GM18867 (cell line): ENCODE measurements at regions not wholly inside any gene's neighbourhood (a gene's known extent, or its start where the extent isn't known, plus 50 kb on each side); places are given as distances from the start of the nearest gene placed in this dataset.

Source experiments
- ATAC-seq: cut with Tn5 transposase; IDR thresholded peaks from one replicate; pipeline ENCODE4 v1.9.1; 2021; ENCODE audit warnings: mild to moderate bottlenecking, moderate library complexity; ENCODE audit not compliant: unreplicated experiment

DNA sequence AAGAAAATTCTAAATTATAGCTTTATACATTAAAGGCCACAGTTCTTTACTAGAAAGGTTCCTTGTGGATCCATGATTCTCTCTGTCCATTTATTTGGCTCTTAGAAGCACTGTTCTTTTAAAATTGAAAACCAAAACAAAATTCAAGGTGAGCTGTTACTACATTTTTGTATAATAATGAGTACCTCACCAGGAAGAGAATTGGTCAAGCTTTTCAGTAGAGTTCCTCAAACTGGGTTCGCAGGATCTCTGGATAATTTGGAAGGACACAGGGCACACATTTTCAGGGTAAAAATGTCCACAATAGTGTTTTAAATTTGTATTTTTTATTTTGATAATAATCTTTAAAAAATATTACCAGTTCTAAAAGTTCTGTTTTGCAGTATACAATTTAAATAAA is 93.0 kb downstream of the PPP1R3A start:
- ATAC-seq, result no peak

DNA sequence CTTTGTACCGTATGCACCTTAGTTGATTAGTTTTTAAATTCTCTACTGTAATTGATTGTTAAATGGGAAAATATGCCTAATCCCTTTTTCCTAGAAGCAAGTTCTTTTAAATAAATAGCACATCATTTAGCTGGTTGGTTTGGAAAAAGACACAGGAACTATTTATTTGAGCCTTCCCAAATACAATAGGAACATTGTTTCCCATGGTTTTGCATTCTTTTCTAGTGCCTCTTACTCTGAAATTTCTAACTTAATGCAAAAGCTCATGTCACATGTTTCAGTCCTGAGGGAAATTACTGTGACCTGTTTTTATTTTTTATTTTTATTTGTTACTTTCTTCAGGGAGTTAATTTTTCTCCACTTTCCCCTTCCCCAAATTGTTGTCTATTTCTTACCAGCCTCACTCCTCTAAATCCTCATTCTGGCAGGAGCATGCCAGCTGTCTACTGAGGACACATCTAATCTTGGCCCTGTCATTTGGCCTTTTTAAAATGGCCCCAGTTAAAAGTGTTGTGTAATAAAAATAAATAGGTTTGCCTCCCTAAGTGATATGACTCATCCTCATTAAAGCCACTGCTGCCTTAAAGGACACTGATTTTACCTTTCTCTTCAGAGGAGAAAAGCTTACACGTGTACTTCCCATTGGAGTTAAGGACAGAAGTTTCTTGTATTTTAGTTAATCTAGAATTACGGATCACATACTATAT is 94.5 kb downstream of the PPP1R3A start:
- ATAC-seq, result no peak

DNA sequence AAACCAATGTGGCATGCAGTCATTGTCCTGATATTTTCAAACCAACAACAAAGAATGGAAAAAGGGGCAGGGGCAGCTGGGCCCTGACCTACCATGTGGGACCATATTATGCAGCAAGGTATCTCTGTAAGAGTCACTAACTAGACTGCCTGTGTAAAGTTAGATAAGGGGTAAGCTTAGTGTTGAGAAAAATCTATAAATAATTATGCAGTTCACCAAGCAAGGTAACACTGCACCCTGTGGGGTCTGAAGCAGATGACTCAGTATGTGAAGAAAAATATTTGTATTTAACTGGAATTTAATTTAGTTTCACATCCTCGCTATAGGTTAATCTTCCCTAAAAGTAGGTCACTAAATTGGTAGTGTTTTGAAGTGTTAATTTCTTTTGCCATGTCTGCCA is 99.3 kb downstream of the PPP1R3A start:
- no peak for ATAC-seq

DNA sequence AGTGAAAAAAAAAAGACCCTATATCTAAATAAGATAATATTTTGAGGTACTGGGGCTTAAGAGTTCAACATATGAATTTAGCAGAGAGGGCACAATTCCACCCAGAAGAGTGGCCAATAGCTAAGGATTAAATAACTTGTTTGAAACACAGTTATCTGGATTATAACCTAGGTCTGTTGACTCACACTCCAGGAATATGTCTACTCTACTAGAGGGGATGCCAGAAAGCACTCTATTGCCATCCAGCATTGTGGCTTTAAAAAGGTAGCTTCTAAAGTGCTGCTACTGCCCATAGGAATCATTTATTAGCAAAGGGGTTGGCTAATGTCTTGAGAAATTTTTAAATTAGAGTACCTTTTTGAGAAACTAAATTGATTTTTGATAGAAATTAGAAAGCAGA is 102.2 kb downstream of the PPP1R3A start:
- no peak for ATAC-seq

DNA sequence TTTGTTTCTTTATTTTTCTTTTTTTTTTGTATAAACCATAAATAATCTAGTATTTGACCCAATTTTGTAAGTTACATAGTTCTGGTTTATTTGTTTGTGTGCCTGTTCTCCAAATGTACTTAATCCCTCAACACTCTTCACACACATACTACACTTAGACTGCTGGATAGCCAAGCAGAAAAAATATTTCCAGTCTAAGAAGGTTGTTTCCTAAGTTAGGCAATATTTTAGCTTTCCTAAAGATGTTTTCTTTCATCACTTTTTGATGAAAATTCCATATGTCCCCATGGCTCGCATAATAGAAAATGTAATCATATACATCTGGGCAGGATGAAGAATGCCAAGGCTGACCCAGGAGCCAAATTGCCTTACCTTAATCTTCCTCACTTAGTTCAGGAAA is 105.3 kb downstream of the PPP1R3A start:
- no peak for ATAC-seq

DNA sequence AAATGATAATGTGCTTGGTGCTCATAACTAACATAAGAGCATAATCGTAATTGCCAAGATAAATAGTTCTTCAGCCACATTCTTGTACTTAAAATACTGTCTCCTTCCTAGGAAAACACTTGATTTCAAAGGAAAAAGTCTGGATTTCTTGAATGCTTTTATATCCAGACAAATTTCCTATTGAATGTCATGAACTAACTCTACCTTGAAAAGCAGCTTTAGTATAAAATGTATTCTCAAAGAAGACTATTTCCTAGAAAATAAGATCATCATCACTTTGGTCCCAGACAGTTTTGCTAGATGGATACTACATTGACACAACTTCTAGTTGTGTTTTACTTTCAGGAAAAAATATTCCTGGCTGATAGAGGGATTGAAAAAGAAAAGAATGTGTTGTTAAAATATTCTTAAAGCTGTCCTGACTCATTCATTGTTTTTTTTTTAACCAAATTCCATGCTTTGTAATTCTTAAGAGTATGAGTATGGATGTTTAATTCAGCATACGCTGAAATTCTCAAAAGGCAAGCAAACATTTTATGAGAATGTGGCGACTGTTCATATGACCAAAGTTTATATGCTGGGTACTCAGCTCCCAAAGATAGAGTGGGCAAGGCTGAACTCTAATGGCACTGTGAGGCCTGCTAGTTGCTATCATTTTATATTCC is 106.1 kb downstream of the PPP1R3A start:
- ATAC-seq, result no peak

DNA sequence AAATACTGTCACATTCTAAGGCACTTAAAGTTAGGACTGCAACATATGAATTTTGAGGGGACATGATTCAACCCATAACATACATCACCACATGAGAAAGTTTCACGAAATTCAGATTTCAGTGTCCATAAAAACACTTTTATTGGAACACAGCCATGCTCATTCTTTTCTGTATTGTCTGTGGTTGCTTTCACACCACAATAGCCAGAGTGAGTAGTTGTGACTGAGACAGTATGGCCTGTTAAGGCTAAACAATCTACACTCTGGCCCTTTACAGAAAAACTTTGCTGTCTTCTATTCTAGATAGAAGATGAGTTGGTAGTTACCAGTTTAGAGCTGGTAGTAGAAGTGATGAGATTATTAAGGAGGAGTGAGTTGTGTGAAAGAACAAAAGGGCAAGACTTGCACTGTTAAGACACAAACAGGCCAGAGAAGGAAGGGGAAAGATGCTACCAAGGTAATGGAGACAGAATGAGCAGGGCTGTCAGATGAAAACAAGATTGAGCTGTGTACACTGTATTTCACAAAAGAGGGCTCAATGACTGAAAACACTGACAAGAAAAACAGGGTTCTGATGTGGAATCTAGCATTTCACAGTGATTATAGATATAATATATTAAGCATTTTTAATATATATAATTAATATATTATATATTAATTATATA is 108.6 kb downstream of the PPP1R3A start:
- ATAC-seq, result no peak

DNA sequence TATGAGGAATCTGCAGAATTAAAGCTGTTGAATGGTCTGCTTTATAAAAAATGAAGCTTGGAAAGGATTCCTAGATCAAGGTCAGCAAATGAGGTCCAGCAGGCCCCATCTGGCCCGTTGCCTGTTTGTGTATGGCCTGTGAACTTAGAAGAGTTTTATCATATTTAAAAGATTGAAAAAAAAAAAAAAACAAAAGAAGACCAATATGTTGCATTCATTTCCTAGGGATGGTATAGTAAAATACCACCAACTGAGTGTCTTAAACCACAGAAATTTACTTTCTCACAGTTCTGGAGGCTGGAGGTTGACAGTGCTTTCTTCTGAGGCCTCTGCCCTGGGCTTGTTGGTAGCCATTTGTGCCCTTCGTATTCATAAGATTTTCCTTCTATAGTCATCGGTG is 109.2 kb downstream of the PPP1R3A start:
- no peak for ATAC-seq

DNA sequence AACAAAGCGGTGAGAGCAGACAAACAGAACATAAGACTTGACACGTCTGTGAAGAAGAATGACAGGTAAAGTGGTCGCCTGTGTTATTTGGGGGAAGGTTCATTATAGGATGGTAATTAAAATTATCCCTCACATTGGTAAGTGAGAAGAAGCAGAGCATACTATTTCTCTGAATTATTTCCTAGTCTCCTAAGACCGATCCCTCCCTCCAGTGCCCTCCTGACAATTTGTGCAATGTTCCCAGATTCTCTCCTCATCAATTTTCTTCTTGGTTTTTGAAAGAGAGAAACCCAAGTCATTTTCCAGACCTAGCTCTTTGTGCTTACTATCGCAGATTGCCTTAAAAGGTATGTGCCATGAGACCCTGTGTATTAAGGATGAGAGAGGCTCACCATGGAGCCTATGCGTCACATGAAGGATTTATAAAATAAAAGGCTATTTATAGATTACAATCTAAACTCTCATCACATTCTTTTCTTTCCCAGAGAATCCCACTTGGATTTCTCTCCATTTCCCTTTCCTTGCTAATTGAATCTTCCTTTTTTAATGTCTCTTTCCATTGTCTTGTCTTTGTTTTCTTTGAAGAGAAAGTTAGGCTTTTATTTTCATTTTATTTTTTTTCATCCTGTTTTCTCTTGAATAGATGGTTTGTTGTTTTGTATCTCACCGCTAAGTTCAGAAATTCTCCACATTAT is 112.0 kb downstream of the PPP1R3A start:
- no peak for ATAC-seq

DNA sequence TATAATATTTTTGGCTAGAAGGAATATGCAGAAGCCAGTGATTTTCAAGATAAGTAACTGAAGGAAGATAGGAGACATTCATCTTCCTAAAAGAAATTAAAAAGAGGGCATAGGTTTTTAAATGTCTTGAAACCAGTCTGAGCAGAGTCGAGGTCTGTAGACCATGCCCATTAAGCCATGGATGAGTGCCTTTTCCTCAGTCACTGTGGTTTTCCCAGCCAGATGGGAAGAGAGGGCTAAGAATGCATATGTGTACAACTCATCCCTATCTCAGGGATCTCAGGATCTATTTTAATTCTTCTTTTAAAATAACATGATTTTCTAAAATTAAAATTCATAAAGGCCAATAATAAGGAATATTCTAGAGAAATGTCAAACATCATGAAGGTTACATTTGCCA is 112.8 kb downstream of the PPP1R3A start:
- no peak for ATAC-seq

DNA sequence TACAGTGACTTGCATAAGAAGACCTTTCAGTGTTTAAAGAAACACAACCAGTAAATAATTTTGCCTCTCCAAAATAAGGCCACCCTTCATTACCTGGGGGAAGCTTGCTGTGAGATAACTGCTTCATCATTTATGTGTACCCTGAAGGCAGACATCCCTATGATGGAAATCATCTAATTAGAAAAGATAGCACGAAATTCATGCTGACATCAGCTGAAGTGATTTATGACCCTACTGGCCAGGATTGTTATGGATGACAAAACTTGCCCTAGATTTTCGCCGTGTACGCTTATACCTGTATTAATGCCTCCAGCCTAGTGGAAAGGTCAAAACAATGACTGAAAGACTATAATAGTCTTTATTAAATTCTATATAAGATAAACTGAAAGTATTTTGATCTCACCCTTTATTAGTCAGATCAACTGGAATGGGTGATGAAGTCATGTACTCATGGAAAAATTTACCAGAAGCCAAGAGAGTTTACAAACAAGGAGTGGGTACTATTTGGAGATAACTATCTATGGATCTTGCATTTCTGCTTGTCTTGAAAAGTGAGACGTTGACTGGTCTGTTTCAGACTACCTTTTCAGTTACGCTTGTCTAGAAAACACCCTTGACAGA is 114.2 kb downstream of the PPP1R3A start:
- ATAC-seq, result no peak

DNA sequence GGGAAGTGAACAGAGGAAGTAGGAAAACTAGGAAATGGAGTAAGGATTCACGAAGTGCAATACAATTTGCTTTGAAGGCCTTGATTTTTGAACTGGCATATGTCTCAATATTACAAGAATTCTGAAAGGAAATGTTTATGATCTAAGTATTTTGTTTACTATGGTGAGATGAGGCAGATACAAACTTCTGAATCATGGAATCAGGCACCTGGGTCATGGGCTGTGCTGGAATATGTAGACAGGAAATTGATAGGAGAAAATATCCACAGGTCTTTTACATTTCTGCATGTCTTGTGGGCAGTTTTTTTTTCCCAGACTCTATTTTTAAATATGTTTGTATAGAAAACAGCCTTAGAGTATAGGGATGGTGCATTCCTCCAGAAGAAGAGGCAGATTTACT is 117.1 kb downstream of the PPP1R3A start:
- no peak for ATAC-seq

DNA sequence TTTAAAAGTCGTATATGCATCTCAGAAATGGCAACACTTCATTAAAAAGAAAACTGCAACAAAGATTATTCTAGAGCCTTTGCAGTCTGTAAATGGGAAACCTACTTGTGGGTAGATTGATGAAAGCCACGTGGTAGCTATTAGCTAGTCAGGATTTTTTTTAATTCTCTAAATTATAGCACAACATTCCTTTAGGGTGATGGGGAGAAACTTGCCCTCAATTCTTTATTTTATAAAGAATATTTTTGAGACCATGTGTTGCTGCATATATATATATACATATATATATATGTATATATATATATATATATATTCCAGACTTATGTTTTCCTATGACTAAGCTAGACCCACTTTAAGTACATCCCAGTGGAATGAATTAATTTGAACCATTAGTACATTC is 118.0 kb downstream of the PPP1R3A start:
- no peak for ATAC-seq

DNA sequence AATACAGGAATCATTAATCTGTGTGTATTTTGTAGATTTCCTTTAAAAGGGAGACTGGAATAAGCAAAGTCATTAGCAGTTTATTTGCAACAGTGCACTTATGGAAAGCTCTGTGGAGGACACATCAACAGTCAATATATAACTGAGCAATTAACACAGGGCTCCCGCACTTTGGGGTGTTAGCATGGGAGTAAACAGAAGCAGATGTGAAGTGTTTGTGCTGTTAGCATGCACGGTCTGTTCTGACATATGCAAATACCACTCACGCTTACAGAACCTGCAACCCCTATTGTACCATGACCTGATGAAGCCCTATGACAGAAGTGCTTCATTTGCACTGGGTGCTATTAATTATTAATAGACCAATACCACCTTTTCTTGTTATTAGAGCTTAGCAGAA is 118.9 kb downstream of the PPP1R3A start:
- peak; percentile 100 for ATAC-seq

DNA sequence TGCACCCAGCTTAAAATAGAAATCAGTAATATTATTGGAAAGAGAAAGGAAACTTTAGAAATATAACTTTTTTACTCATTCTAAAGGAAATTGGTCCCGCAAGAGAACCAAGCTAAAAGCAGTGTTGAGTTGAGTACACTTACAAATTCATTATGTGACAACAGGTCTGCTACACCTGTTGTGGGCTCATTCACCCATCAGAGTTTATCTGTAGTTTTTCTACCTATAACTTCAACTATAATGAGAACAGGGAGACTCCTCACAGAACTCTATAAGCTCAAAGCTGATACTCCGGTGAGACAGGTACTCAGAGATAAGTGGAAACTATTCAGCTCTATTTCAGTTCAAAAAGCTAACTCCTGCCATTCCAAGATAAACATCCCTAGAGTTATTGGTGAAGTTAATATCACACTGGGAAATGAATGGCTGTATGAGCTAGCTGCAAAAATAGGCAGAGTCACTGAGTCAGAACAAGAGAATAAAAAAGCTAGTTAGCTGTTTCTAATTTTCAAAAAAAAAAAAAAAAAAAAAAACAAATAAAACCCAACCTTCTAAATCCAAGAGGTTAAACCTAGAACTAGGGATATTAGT is 121.3 kb downstream of the PPP1R3A start:
- no peak for ATAC-seq

DNA sequence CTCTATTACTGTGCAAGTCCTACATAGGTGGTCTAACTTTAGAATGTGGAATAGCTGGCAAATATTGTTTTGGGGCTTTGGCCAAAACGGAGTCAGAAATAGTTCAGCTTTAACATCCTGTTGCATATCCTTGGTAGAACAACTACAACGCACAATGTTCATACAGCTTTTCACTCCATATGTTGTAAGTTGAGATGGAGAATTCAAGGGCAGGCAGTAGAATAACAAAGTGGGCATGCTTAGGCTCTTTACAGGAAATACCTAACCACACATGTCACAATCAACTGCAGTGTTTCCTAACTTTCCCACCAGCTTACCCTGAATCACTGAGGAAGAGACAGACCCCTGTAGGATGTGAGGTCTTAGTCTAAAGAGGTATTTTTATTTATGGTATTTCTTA is 122.3 kb downstream of the PPP1R3A start:
- no peak for ATAC-seq

DNA sequence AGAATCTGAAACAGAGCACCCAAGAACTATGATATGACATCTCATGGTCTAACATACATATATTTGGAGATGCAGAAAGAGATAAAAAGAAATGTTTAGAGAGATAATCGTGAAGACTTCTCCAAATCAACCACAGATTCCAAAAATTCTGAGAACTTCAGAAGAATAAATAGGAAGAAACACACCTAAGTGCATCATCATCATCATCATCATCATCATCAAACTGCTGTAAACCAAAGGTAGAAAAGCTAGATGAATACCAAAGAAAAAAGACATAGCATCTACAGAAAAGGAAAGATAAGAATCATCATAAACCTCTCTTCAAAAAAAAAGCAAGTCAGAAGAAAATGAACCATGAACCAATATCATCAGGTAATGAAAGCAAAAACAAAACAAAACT is 124.2 kb downstream of the PPP1R3A start:
- ATAC-seq, result no peak

DNA sequence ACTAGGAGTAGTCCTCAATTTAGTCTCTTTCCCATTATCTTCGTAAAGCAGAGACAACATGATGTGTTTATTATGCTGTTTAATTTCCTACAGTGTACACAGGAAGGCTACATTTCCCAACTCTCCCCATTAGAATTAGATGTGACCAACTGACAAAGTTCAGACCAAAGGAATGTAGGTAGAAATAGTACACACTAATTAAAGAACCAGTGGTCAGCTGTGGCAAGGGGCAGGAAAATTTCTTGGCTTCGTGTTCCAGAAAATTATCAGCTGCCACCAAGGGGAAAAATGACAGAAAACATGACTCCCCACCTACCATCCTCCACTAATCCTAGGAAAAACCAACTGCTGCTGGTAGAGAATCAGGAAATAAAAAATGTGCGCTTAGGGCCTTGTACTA is 125.6 kb downstream of the PPP1R3A start:
- no peak for ATAC-seq

DNA sequence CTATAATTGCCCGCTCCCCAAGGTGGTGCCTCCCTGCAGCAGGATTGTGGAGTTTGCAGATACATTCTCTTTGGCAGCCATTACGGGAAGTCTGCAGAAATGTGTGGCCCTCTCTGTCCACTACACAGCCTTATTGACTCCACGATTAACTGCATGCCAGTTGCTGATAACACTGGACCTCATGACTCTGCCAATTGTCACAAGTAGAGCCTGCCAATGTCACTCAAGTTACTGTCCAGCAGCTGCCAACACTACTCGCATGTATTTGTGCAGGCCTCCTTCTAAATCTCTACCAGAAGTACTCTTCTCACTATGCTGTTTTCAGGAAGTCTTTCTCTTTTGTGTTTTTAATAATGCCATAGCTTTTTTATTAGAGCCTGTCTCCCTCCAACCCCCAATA is 128.8 kb downstream of the PPP1R3A start:
- ATAC-seq, result no peak

DNA sequence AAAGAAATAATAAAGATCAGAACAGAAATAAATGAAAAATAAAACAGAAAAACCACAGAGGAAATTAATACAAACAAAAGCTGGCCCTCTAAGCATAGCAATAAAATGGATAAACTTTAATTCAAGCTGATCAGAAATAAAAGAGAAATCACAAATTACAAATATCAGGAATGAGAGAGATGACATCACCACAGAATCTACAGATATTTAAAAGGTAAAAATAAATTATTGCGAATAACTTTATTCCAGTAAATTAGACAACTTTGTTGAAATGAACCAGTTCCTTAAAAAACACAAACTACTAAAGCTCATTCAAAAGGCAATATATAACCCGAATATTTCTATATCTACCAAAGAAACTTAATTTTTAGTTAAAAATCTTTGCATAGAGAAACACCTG is 131.7 kb downstream of the PPP1R3A start:
- ATAC-seq, result no peak

DNA sequence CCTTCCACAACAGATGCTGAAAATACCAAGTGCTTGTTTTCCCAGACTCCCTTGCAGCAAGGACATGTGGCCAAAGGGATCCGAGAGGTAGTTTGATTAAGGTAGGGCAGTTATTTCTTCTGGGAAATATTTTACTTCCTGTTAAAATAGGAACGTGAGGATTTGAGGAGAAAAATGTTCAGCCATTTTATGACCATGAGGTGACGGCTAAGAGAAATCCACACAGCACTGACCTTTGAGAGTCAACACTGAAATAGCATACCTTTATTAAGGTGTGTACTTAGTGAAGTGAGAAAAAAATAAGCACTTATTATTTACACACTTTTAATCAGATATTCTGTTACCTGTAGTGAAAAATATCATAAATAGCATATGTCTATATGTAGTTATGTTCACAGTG is 133.9 kb downstream of the PPP1R3A start:
- no peak for ATAC-seq
